ENCODE measurements at regions not wholly inside any gene's neighbourhood (a gene's known extent, or its start where the extent isn't known, plus 50 kb on each side); places are given as distances from the start of the nearest gene placed in this dataset.
"Not testable (repeated sequence)": the region's sequence is repeated elsewhere in the genome, so short reads cannot be mapped to it uniquely, and the experiment has no call there.

DNA sequence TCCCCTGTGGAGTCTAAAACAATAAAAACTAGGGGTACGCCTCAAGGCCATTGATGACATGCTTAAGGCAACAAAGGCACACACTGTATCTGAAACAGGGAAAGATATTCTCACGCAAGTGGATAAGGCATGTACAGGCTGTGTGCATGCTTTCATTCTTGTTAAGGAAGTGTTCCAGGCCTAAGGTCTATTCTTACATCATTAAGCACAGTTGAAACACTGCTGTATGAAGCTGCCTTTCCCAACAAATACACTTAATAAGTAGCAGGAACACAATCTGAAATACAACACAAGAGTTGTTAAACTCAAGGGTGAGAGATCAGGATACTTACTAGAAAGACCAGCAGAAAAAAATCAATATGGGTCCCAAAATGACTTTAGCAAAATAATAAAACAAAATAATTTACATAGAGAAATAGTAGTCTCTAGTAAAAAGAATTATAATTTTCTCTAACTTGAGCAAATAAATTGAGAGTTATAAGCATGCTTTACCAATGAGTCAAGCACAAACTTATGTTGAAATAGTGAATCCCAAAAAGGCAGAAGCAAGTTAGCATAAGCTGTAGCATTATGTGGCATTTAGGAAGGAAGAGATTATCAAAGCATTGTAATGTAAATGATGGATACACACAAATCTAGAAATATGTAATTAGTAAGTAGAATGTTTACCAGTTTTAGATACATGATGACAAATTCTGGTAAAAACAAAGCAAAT is 796.9 kb downstream of the SLITRK1 start:
- Histone ChIP-seq H3K9me3 (ENCODE audit: low read length) (peaks cover 5% of the 10 kb centered on the region), H3K4me2 (ENCODE audit: low read length) (no peak overlapping the region), H3K9ac (ENCODE audit: low read length) (no peak overlapping the region), H3K36me3 (ENCODE audit: insufficient read depth, low read length) (no peaks in the 10 kb centered on the region), H3K79me2 (replicated peaks; ENCODE audit: insufficient read depth, low read length) (no peaks in the 10 kb centered on the region), H3F3A (ENCODE audit: insufficient read depth, low read length, poor library complexity, severe bottlenecking) (no peaks in the 10 kb centered on the region), H3K27ac (ENCODE audit: low read length) (no peak overlapping the region), H4K20me1 (ENCODE audit: insufficient read depth) (no peaks in the 10 kb centered on the region), H3K4me3 (ENCODE audit: low read length) (no peak overlapping the region), H3K27me3 (ENCODE audit: insufficient read depth, low read depth, low read length) (no peaks in the 10 kb centered on the region), H2AFZ (ENCODE audit: low read depth, low read length) (no peak overlapping the region), H3K9me2 (ENCODE audit: insufficient read depth, low read length) (no peaks in the 10 kb centered on the region)
- TF ChIP-seq RAD21 (conservative IDR thresholded peaks at IDR 0.05) = no peak
- no peak for TF ChIP-seq SMC3 (conservative IDR thresholded peaks at IDR 0.05; ENCODE audit: poor library complexity)
- no peak for TF ChIP-seq MXI1 (conservative IDR thresholded peaks at IDR 0.05; ENCODE audit: poor library complexity, severe bottlenecking)
- no peak for TF ChIP-seq EZH2 (IDR thresholded peaks at IDR 0.05; ENCODE audit: borderline replicate concordance, insufficient read depth, low read length, poor library complexity, severe bottlenecking)
- no peak for TF ChIP-seq POLR2AphosphoS5 (IDR thresholded peaks at IDR 0.05)
- TF ChIP-seq, protein P1, sequence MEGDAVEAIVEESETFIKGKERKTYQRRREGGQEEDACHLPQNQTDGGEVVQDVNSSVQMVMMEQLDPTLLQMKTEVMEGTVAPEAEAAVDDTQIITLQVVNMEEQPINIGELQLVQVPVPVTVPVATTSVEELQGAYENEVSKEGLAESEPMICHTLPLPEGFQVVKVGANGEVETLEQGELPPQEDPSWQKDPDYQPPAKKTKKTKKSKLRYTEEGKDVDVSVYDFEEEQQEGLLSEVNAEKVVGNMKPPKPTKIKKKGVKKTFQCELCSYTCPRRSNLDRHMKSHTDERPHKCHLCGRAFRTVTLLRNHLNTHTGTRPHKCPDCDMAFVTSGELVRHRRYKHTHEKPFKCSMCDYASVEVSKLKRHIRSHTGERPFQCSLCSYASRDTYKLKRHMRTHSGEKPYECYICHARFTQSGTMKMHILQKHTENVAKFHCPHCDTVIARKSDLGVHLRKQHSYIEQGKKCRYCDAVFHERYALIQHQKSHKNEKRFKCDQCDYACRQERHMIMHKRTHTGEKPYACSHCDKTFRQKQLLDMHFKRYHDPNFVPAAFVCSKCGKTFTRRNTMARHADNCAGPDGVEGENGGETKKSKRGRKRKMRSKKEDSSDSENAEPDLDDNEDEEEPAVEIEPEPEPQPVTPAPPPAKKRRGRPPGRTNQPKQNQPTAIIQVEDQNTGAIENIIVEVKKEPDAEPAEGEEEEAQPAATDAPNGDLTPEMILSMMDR (IDR thresholded peaks at IDR 0.05; ENCODE audit: poor library complexity, severe bottlenecking) = no peak
- TF ChIP-seq EP300 (conservative IDR thresholded peaks at IDR 0.05; ENCODE audit: poor library complexity, severe bottlenecking) = no peak
- TF ChIP-seq, protein P2, sequence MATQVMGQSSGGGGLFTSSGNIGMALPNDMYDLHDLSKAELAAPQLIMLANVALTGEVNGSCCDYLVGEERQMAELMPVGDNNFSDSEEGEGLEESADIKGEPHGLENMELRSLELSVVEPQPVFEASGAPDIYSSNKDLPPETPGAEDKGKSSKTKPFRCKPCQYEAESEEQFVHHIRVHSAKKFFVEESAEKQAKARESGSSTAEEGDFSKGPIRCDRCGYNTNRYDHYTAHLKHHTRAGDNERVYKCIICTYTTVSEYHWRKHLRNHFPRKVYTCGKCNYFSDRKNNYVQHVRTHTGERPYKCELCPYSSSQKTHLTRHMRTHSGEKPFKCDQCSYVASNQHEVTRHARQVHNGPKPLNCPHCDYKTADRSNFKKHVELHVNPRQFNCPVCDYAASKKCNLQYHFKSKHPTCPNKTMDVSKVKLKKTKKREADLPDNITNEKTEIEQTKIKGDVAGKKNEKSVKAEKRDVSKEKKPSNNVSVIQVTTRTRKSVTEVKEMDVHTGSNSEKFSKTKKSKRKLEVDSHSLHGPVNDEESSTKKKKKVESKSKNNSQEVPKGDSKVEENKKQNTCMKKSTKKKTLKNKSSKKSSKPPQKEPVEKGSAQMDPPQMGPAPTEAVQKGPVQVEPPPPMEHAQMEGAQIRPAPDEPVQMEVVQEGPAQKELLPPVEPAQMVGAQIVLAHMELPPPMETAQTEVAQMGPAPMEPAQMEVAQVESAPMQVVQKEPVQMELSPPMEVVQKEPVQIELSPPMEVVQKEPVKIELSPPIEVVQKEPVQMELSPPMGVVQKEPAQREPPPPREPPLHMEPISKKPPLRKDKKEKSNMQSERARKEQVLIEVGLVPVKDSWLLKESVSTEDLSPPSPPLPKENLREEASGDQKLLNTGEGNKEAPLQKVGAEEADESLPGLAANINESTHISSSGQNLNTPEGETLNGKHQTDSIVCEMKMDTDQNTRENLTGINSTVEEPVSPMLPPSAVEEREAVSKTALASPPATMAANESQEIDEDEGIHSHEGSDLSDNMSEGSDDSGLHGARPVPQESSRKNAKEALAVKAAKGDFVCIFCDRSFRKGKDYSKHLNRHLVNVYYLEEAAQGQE (IDR thresholded peaks at IDR 0.05; ENCODE audit: borderline replicate concordance) = no peak
- no peak for TF ChIP-seq TAF1 (IDR thresholded peaks at IDR 0.05; ENCODE audit: low read depth)

DNA sequence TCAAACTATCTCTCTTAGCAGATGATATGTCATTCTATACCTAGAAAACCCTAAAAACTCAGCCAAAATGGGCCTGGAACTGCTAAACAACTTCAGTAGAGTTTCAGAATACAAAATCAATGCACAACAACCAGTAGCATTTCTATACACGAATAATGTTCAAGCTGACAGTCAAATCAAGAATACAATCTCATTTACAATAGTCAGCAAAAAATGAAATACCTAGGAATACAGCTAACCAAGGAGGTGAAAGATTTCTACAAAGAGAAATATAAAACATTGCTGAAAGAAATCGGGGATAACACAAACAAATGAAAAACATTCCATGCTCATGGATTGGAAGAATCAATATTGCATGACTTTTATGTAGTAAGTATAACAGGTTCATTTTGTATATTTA is 804.8 kb downstream of the SLITRK1 start:
- Histone ChIP-seq H3K9ac (ENCODE audit: low read length) (no peak overlapping the region), H4K20me1 (ENCODE audit: insufficient read depth) (no peaks in the 10 kb centered on the region), H3K27me3 (ENCODE audit: insufficient read depth, low read depth, low read length) (no peaks in the 10 kb centered on the region), H3K27ac (ENCODE audit: low read length) (no peak overlapping the region), H3K9me2 (ENCODE audit: insufficient read depth, low read length) (no peaks in the 10 kb centered on the region), H3K9me3 (ENCODE audit: low read length) (no peaks in the 10 kb centered on the region), H3K4me3 (ENCODE audit: low read length) (no peak overlapping the region), H2AFZ (ENCODE audit: low read depth, low read length) (no peak overlapping the region), H3K4me2 (ENCODE audit: low read length) (no peak overlapping the region), H3K36me3 (ENCODE audit: insufficient read depth, low read length) (no peaks in the 10 kb centered on the region), H3K79me2 (replicated peaks; ENCODE audit: insufficient read depth, low read length) (no peaks in the 10 kb centered on the region), H3F3A (ENCODE audit: insufficient read depth, low read length, poor library complexity, severe bottlenecking) (no peaks in the 10 kb centered on the region)
- TF ChIP-seq EZH2 (IDR thresholded peaks at IDR 0.05; ENCODE audit: borderline replicate concordance, insufficient read depth, low read length, poor library complexity, severe bottlenecking) = no peak
- TF ChIP-seq, protein P1 (IDR thresholded peaks at IDR 0.05; ENCODE audit: poor library complexity, severe bottlenecking) = no peak
- no peak for TF ChIP-seq RAD21 (conservative IDR thresholded peaks at IDR 0.05)
- TF ChIP-seq, protein P2 (IDR thresholded peaks at IDR 0.05; ENCODE audit: borderline replicate concordance) = no peak
- no peak for TF ChIP-seq SMC3 (conservative IDR thresholded peaks at IDR 0.05; ENCODE audit: poor library complexity)
- no peak for TF ChIP-seq MXI1 (conservative IDR thresholded peaks at IDR 0.05; ENCODE audit: poor library complexity, severe bottlenecking)
- no peak for TF ChIP-seq POLR2AphosphoS5 (IDR thresholded peaks at IDR 0.05)

DNA sequence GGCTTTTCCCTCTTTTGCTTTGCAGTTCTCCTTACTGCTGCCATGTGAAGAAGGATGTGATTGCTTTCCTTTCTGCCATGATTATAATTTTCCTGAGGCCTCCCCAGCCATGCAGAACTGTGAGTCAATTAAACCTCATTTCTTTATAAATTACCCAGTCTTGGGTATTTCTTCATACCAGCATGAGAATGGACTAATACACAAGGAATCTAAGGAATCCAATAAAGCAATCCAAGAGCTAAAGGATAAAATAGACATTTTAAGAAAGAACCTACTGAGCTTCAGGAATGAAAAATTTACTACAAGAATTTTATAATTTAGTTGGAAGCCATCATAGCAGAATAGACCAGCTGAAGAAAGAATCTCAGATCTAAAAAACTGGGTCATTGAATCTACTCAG is 808.3 kb downstream of the SLITRK1 start:
- H3K9me3 ChIP-seq (ENCODE audit: low read length); H3K9me2 ChIP-seq (ENCODE audit: insufficient read depth, low read length); H3K79me2 ChIP-seq (replicated peaks; ENCODE audit: insufficient read depth, low read length); H2AFZ ChIP-seq (ENCODE audit: low read depth, low read length); H3K4me3 ChIP-seq (ENCODE audit: low read length); H3K27ac ChIP-seq (ENCODE audit: low read length); H3K27me3 ChIP-seq (ENCODE audit: insufficient read depth, low read depth, low read length); H3K9ac ChIP-seq (ENCODE audit: low read length); H3F3A ChIP-seq (ENCODE audit: insufficient read depth, low read length, poor library complexity, severe bottlenecking); H3K36me3 ChIP-seq (ENCODE audit: insufficient read depth, low read length); H4K20me1 ChIP-seq (ENCODE audit: insufficient read depth); H3K4me2 ChIP-seq (ENCODE audit: low read length): not testable (repeated sequence)
